Panc1 (cell line): ENCODE measurements at regions not wholly inside any gene's neighbourhood (a gene's known extent, or its start where the extent isn't known, plus 50 kb on each side); places are given as distances from the start of the nearest gene placed in this dataset.

ENCODE experiments used
- ATAC-seq: fragments of 200-7000 bp; cut with Tn5 transposase; 2 replicates; pipeline ENCODE4 v1.9.1; 2020; ENCODE audit warnings: mild to moderate bottlenecking, moderate library complexity
- BruUV-seq: library from RNA; stranded (reverse); fragments of 400-500 nt; replicated peaks from 2 replicates; lab custom pipeline; 2021; lab: Mats Ljungman, UMichigan
- CTCF ChIA-PET: fragments of 300-600 bp; sonication (Branson Sonifier 250); formaldehyde crosslinking; loops from one replicate; lab custom pipeline; 2022; ENCODE audit warnings: antibody characterized with exemption; lab: Charles Lee
- POLR2A ChIA-PET: fragments of 300-600 bp; sonication (Branson Sonifier 250); formaldehyde crosslinking; loops from one replicate; lab custom pipeline; 2022; ENCODE audit warnings: antibody characterized with exemption; lab: Charles Lee
- DNase-seq: peaks from one replicate; pipeline ENCODE4 v3.0.0-alpha.2; 2010; ENCODE audit warnings: low read depth, low spot score
- H3K27ac ChIP-seq: 2 replicates; pipeline ENCODE4 v1.5.1; 2011; ENCODE audit warnings: mild to moderate bottlenecking, low read length, inconsistent platforms
- H3K27me3 ChIP-seq: fragments of 200-500 bp; sonication (Bioruptor generic); 2 replicates; pipeline ENCODE4 v1.6.0; 2014; ENCODE audit warnings: low read length, inconsistent platforms; ENCODE audit not compliant: control insufficient read depth, insufficient read depth
- H3K36me3 ChIP-seq: fragments of 200-500 bp; sonication (Bioruptor generic); 2 replicates; pipeline ENCODE4 v1.5.1; 2014; ENCODE audit warnings: inconsistent platforms, mild to moderate bottlenecking, low read length, moderate library complexity; ENCODE audit not compliant: control insufficient read depth, insufficient read depth
- H3K4me1 ChIP-seq: 2 replicates; pipeline ENCODE4 v1.5.1; 2011; ENCODE audit warnings: inconsistent platforms, mild to moderate bottlenecking, low read length, moderate library complexity; ENCODE audit not compliant: control insufficient read depth, insufficient read depth
- H3K4me3 ChIP-seq, 2 experiments: 2 replicates each; pipeline ENCODE4 v1.5.1; 2011 to 2012; ENCODE audit warnings: low read depth in 2 of 2, low read length in 2 of 2, mild to moderate bottlenecking in 2 of 2, inconsistent platforms in 1 of 2, moderate library complexity in 1 of 2
- H3K9me3 ChIP-seq: fragments of 200-500 bp; sonication (Bioruptor generic); 2 replicates; pipeline ENCODE4 v1.5.1; 2014; ENCODE audit warnings: low read depth, mild to moderate bottlenecking, inconsistent platforms, low read length, moderate library complexity; ENCODE audit not compliant: control insufficient read depth, insufficient read depth
- CTCF ChIP-seq: fragments of 450-650 bp; IDR thresholded peaks from 2 replicates; pipeline ENCODE4 v1.5.1; 2017; ENCODE audit warnings: mild to moderate bottlenecking
- POLR2AphosphoS5 ChIP-seq: IDR thresholded peaks from 2 replicates; pipeline ENCODE4 v1.6.1; 2012; ENCODE audit warnings: mild to moderate bottlenecking, low read depth, low read length, moderate library complexity
- REST ChIP-seq, 2 experiments: IDR thresholded peaks; 2 replicates each; pipeline ENCODE4 v1.6.1; 2011 to 2012; ENCODE audit warnings: low read depth in 2 of 2, control low read depth in 1 of 2, low read length in 1 of 2, mild to moderate bottlenecking in 1 of 2, moderate library complexity in 1 of 2; ENCODE audit not compliant: insufficient read depth in 1 of 2
- SIN3A ChIP-seq: IDR thresholded peaks from 2 replicates; pipeline ENCODE4 v1.6.1; 2012; ENCODE audit warnings: low read depth, mild to moderate bottlenecking, low read length, moderate library complexity, borderline replicate concordance; ENCODE audit not compliant: insufficient read depth
- TCF7L2 ChIP-seq: IDR thresholded peaks from 2 replicates; pipeline ENCODE4 v1.6.1; 2011; ENCODE audit warnings: mild to moderate bottlenecking, low read depth, low read length, inconsistent platforms
- in situ Hi-C: cut with HindIII; loops from 2 replicates; pipeline ENCODE4 v1.10.0; 2016; ENCODE audit warnings: low sequenced_read_pairs, low pct_unique_long_range_greater_than_20kb
- intact Hi-C: fragments of 100-400 bp; cut with micrococcal nuclease; formaldehyde crosslinking; loops from one replicate; pipeline ENCODE4 v1.10.0; 2022; ENCODE audit not compliant: unreplicated experiment

GRCh38 chr7:25772802-25773201 is 379.2 kb upstream of the NFE2L3 start:
- no peak for ATAC-seq
- intact Hi-C loops = no loop called here
- Histone ChIP-seq H3K27me3 (no peaks in the 10 kb centered on the region; the same call in none of the 2 replicates), H3K9me3 (no peaks in the 10 kb centered on the region), H3K4me1 (no peaks in the 10 kb centered on the region), H3K4me3 (no peak overlapping the region), H3K36me3 (no peaks in the 10 kb centered on the region), H3K27ac (no peak overlapping the region)
- ChIA-PET POLR2A (no interaction called here), CTCF (no interaction called here)
- in situ Hi-C loops = no loop called here
- no peak for TF ChIP-seq TCF7L2
- no peak for TF ChIP-seq SIN3A
- TF ChIP-seq CTCF = no peak
- TF ChIP-seq POLR2AphosphoS5 = no peak
- no peak for TF ChIP-seq REST (IDR thresholded peaks at IDR 0.05; ENCODE audit: insufficient read depth in 1 of 2, low read depth in 2 of 2, low read length in 1 of 2)
- no TSS peak for BruUV-seq
- no peak for DNase-seq

- Histone ChIP-seq H3K4me1 (no peaks in the 10 kb centered on the region), H3K36me3 (no peaks in the 10 kb centered on the region), H3K27ac (no peak overlapping the region), H3K9me3 (no peaks in the 10 kb centered on the region), H3K27me3 (no peaks in the 10 kb centered on the region; the same call in 1 of the 2 replicates), H3K4me3 (no peak overlapping the region)
- BruUV-seq = no TSS peak
- CTCF ChIA-PET = no interaction called here
- POLR2A ChIA-PET = no interaction called here
- ATAC-seq (no peak), DNase-seq (no peak)
- TF ChIP-seq POLR2AphosphoS5 (no peak), REST (IDR thresholded peaks at IDR 0.05; ENCODE audit: insufficient read depth in 1 of 2, low read depth in 2 of 2, low read length in 1 of 2) (no peak), TCF7L2 (no peak), CTCF (no peak), SIN3A (no peak)
- in situ Hi-C loops (no loop called here), intact Hi-C loops (no loop called here)
Measured at GRCh38 chr7:25774675-25775074, 377.3 kb upstream of the NFE2L3 start.
